ENCODE measurements at regions not wholly inside any gene's neighbourhood (a gene's known extent, or its start where the extent isn't known, plus 50 kb on each side); places are given as distances from the start of the nearest gene placed in this dataset.

GRCh38 chr6:97702248-97702647 lies 419.2 kb upstream of the MMS22L start:
- no peak overlapping the region for H3K27ac ChIP-seq
- TF ChIP-seq CTCF (conservative IDR thresholded peaks at IDR 0.05), result no peak

GRCh38 chr6:97703661-97704060 lies 420.6 kb upstream of the MMS22L start:
- no peak overlapping the region for H3K27ac ChIP-seq
- TF ChIP-seq CTCF (conservative IDR thresholded peaks at IDR 0.05), result no peak

GRCh38 chr6:97705568-97705967 lies 422.6 kb upstream of the MMS22L start:
- TF ChIP-seq CTCF (conservative IDR thresholded peaks at IDR 0.05), result peak; percentile 47
- H3K27ac ChIP-seq, result no peak overlapping the region

GRCh38 chr6:97712751-97713150 lies 429.7 kb upstream of the MMS22L start:
- H3K27ac ChIP-seq, result no peak overlapping the region
- TF ChIP-seq CTCF (conservative IDR thresholded peaks at IDR 0.05), result no peak

GRCh38 chr6:97714772-97715171 lies 431.8 kb upstream of the MMS22L start:
- TF ChIP-seq CTCF (conservative IDR thresholded peaks at IDR 0.05), result no peak
- H3K27ac ChIP-seq, result no peak overlapping the region

GRCh38 chr6:97717086-97717485 lies 434.1 kb upstream of the MMS22L start:
- no peak for TF ChIP-seq CTCF (conservative IDR thresholded peaks at IDR 0.05)
- H3K27ac ChIP-seq, result no peak overlapping the region

- no peak overlapping the region for H3K27ac ChIP-seq
- TF ChIP-seq CTCF (conservative IDR thresholded peaks at IDR 0.05), result peak; percentile 43
These were observed 443.4 kb upstream of the MMS22L start for GRCh38 chr6:97726378-97726777.

- no peak for TF ChIP-seq CTCF (conservative IDR thresholded peaks at IDR 0.05)
- H3K27ac ChIP-seq, result no peak overlapping the region
These were observed 449.0 kb upstream of the MMS22L start for GRCh38 chr6:97732045-97732444.
